MM.1S (cell line): ENCODE measurements at regions not wholly inside any gene's neighbourhood (a gene's known extent, or its start where the extent isn't known, plus 50 kb on each side); places are given as distances from the start of the nearest gene placed in this dataset.

Experiments used
- DNase-seq: peaks from one replicate; pipeline ENCODE4 v3.0.0-alpha.2; 2015
- H2AFZ ChIP-seq: fragments of 300-600 bp; sonication (generic); 2 replicates; pipeline ENCODE4 v1.6.0; 2016; ENCODE audit warnings: antibody characterized with exemption, low read length
- H3F3A ChIP-seq: fragments of 300-600 bp; sonication (generic); 2 replicates; pipeline ENCODE4 v1.6.1; 2016; ENCODE audit warnings: mild to moderate bottlenecking, antibody characterized with exemption, low read length, moderate library complexity, mixed read lengths; ENCODE audit not compliant: insufficient read depth
- H3K27ac ChIP-seq: fragments of 300-600 bp; sonication (generic); 2 replicates; pipeline ENCODE4 v1.5.1; 2016; ENCODE audit warnings: mild to moderate bottlenecking, low read length
- H3K27me3 ChIP-seq: fragments of 300-600 bp; sonication (generic); replicated peaks from 2 replicates; pipeline ENCODE4 v1.6.0; 2016; ENCODE audit warnings: low read length; ENCODE audit not compliant: insufficient read depth
- H3K36me3 ChIP-seq: fragments of 300-600 bp; sonication (generic); replicated peaks from 2 replicates; pipeline ENCODE4 v1.6.1; 2016; ENCODE audit warnings: mild to moderate bottlenecking, low read length, mixed read lengths; ENCODE audit not compliant: insufficient read depth
- H3K4me1 ChIP-seq: fragments of 300-600 bp; sonication (generic); 2 replicates; pipeline ENCODE4 v1.6.1; 2016; ENCODE audit warnings: low read length, mixed read lengths
- H3K4me2 ChIP-seq: fragments of 300-600 bp; sonication (generic); 2 replicates; pipeline ENCODE4 v1.6.0; 2016; ENCODE audit warnings: low read depth, low read length
- H3K4me3 ChIP-seq: fragments of 300-600 bp; sonication (generic); 2 replicates; pipeline ENCODE4 v1.5.1; 2016; ENCODE audit warnings: low read length, mixed read lengths
- H3K79me2 ChIP-seq: fragments of 300-600 bp; sonication (generic); 2 replicates; pipeline ENCODE4 v1.6.1; 2016; ENCODE audit warnings: mixed run types, low read length, mixed read lengths
- H3K9ac ChIP-seq: fragments of 300-600 bp; sonication (generic); 2 replicates; pipeline ENCODE4 v1.6.1; 2016; ENCODE audit warnings: low read length, mixed read lengths
- H3K9me2 ChIP-seq: fragments of 300-600 bp; sonication (generic); replicated peaks from 2 replicates; pipeline ENCODE4 v1.6.1; 2016; ENCODE audit warnings: mild to moderate bottlenecking, low read length, mixed read lengths; ENCODE audit not compliant: insufficient read depth
- H3K9me3 ChIP-seq: fragments of 300-600 bp; sonication (generic); replicated peaks from 2 replicates; pipeline ENCODE4 v1.6.1; 2016; ENCODE audit warnings: mild to moderate bottlenecking, low read length, mixed read lengths; ENCODE audit not compliant: insufficient read depth
- H4K20me1 ChIP-seq: fragments of 300-600 bp; sonication (generic); 2 replicates; pipeline ENCODE4 v1.6.1; 2016; ENCODE audit warnings: mild to moderate bottlenecking, low read length, moderate library complexity, mixed read lengths; ENCODE audit not compliant: insufficient read depth
- EZH2 ChIP-seq: fragments of 300-600 bp; sonication (generic); optimal IDR thresholded peaks from 2 replicates; pipeline ENCODE3; 2017; ENCODE audit warnings: low read depth, mild to moderate bottlenecking, antibody characterized with exemption, low read length, mixed read lengths
- EZH2phosphoT487 ChIP-seq: fragments of 300-600 bp; sonication (generic); IDR thresholded peaks from 2 replicates; pipeline ENCODE4 v1.6.1; 2018; ENCODE audit warnings: antibody characterized with exemption, low read length
- TF ChIP-seq, protein P1 (sequence below): fragments of 300-600 bp; sonication (generic); IDR thresholded peaks from 2 replicates; pipeline ENCODE4 v1.5.1; 2016; ENCODE audit warnings: antibody characterized with exemption, low read length, mixed read lengths

- H2AFZ ChIP-seq = no peak overlapping the region
- H3K27me3 ChIP-seq = no peaks in the 10 kb centered on the region
- no peaks in the 10 kb centered on the region for H3K79me2 ChIP-seq
- H3F3A ChIP-seq = peaks cover 4% of the 10 kb centered on the region; the same call in 1 of the 2 replicates
- H3K27ac ChIP-seq = peak overlapping the region; percentile 23; the same call in 1 of the 2 replicates
- DNase-seq = no peak
- H3K4me2 ChIP-seq = peak overlapping the region; percentile 11; the same call in 1 of the 2 replicates
- no peaks in the 10 kb centered on the region for H3K36me3 ChIP-seq
- TF ChIP-seq EZH2phosphoT487 (no peak), EZH2 (no peak)
- TF ChIP-seq, protein P1, sequence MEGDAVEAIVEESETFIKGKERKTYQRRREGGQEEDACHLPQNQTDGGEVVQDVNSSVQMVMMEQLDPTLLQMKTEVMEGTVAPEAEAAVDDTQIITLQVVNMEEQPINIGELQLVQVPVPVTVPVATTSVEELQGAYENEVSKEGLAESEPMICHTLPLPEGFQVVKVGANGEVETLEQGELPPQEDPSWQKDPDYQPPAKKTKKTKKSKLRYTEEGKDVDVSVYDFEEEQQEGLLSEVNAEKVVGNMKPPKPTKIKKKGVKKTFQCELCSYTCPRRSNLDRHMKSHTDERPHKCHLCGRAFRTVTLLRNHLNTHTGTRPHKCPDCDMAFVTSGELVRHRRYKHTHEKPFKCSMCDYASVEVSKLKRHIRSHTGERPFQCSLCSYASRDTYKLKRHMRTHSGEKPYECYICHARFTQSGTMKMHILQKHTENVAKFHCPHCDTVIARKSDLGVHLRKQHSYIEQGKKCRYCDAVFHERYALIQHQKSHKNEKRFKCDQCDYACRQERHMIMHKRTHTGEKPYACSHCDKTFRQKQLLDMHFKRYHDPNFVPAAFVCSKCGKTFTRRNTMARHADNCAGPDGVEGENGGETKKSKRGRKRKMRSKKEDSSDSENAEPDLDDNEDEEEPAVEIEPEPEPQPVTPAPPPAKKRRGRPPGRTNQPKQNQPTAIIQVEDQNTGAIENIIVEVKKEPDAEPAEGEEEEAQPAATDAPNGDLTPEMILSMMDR = no peak
- H3K9me2 ChIP-seq = no peaks in the 10 kb centered on the region
- peaks cover 7% of the 10 kb centered on the region; the same call in 1 of the 2 replicates for H3K4me1 ChIP-seq
- no peaks in the 10 kb centered on the region for H3K9me3 ChIP-seq
- no peaks in the 10 kb centered on the region for H4K20me1 ChIP-seq
- H3K9ac ChIP-seq = no peak overlapping the region
- H3K4me3 ChIP-seq = no peak overlapping the region
Measured at GRCh38 chr6:80439721-80440470, 333.4 kb downstream of the BCKDHB start.

- Histone ChIP-seq H3K4me1 (peaks cover 7% of the 10 kb centered on the region; the same call in 1 of the 2 replicates), H3K36me3 (no peaks in the 10 kb centered on the region), H3K27ac (no peak overlapping the region), H3K9ac (no peak overlapping the region), H3K9me3 (no peaks in the 10 kb centered on the region), H3F3A (peaks cover 4% of the 10 kb centered on the region; the same call in 1 of the 2 replicates), H3K9me2 (no peaks in the 10 kb centered on the region), H3K4me3 (no peak overlapping the region), H3K27me3 (no peaks in the 10 kb centered on the region), H3K4me2 (no peak overlapping the region), H2AFZ (no peak overlapping the region), H3K79me2 (no peaks in the 10 kb centered on the region), H4K20me1 (no peaks in the 10 kb centered on the region)
- no peak for DNase-seq
- TF ChIP-seq, protein P1 = no peak
- TF ChIP-seq EZH2phosphoT487 (no peak), EZH2 (no peak)
Measured at GRCh38 chr6:80438772-80439171, 332.3 kb downstream of the BCKDHB start.

GRCh38 chr6:80437801-80438200 is 331.3 kb downstream of the BCKDHB start:
- no peak for TF ChIP-seq EZH2phosphoT487
- TF ChIP-seq, protein P1 = no peak
- TF ChIP-seq EZH2 = no peak
- Histone ChIP-seq H3K4me2 (no peak overlapping the region), H3K27ac (no peak overlapping the region), H2AFZ (no peak overlapping the region), H3K9ac (no peak overlapping the region), H3K36me3 (no peaks in the 10 kb centered on the region), H3K27me3 (no peaks in the 10 kb centered on the region), H3F3A (peaks cover 4% of the 10 kb centered on the region; the same call in 1 of the 2 replicates), H3K4me3 (no peak overlapping the region), H3K79me2 (no peaks in the 10 kb centered on the region), H3K9me3 (no peaks in the 10 kb centered on the region), H3K4me1 (peaks cover 7% of the 10 kb centered on the region; the same call in 1 of the 2 replicates), H4K20me1 (no peaks in the 10 kb centered on the region), H3K9me2 (no peaks in the 10 kb centered on the region)
- no peak for DNase-seq
